ENCODE measurements at regions not wholly inside any gene's neighbourhood (a gene's known extent, or its start where the extent isn't known, plus 50 kb on each side); places are given as distances from the start of the nearest gene placed in this dataset.

DNA sequence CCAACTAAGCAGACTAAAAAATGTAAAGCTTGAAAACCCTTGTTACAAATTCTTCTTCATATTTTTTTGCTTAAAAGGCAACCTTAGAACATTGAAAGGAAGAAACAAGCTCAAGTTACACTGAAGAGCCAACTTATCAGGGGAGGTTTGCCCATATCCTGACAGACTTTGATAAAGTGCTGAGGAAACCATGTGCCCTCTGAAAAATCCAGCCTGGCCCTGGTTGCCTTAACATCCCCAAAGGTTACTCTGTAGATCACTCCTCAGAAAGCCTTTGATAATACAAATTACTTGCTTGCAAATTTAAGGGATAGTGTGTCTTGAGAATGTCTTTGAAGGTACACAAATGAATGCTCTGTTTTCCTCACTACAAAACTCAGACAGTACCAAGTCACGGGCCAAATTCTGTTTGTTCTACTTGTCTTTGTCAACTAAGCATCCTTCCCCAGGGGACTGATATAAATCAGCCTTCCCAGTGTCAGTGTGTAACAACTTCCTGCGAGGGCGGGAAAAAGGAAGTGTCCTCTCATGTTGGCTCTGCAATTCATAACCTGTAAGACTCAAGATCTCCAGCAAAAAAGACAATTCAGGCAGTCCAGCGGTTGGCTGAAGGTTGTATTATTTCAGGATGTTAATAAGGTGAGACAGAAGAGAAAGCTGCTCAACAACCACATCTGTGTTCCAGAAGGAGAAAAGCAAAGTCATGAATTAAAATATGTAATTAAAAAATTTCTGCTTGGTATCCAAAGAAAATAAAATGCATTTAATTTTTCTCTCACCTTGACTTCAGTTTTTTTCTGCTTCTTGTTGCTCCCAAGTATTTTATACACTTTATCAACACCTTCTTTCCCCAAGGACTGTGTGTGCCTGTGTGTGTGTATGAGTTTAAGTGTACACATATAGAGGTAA lies 199.9 kb downstream of the PIK3R1 start (continued):
- TF ChIP-seq, protein P1, sequence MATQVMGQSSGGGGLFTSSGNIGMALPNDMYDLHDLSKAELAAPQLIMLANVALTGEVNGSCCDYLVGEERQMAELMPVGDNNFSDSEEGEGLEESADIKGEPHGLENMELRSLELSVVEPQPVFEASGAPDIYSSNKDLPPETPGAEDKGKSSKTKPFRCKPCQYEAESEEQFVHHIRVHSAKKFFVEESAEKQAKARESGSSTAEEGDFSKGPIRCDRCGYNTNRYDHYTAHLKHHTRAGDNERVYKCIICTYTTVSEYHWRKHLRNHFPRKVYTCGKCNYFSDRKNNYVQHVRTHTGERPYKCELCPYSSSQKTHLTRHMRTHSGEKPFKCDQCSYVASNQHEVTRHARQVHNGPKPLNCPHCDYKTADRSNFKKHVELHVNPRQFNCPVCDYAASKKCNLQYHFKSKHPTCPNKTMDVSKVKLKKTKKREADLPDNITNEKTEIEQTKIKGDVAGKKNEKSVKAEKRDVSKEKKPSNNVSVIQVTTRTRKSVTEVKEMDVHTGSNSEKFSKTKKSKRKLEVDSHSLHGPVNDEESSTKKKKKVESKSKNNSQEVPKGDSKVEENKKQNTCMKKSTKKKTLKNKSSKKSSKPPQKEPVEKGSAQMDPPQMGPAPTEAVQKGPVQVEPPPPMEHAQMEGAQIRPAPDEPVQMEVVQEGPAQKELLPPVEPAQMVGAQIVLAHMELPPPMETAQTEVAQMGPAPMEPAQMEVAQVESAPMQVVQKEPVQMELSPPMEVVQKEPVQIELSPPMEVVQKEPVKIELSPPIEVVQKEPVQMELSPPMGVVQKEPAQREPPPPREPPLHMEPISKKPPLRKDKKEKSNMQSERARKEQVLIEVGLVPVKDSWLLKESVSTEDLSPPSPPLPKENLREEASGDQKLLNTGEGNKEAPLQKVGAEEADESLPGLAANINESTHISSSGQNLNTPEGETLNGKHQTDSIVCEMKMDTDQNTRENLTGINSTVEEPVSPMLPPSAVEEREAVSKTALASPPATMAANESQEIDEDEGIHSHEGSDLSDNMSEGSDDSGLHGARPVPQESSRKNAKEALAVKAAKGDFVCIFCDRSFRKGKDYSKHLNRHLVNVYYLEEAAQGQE (IDR thresholded peaks at IDR 0.05; ENCODE audit: unreplicated experiment) = no peak
- TF ChIP-seq POLR2AphosphoS5 (IDR thresholded peaks at IDR 0.05; ENCODE audit: low read depth) = no peak

DNA sequence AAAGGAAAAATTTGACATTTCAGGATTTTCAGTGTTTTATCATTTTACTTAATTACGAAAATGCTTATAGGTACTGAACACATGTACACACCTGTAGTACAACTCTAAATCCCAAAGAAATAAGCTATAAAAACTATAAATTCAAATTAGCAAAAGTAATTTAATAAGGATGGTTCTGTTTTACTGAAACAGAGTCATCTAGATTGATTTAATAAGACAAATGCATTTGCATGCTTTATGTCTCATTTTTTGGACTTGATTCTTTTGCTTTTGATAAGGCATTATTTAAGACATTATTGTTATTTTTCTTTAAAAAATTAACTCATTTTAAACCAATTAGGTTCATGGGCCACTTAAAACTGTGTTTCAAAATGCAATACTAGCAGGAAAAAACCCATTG lies 201.2 kb downstream of the PIK3R1 start:
- no peak for DNase-seq (ENCODE audit: low spot score)
- no peak overlapping the region for H3K27ac Mint-ChIP-seq
- H3K4me3 ChIP-seq = no peak overlapping the region
- H3K27ac ChIP-seq (ENCODE audit: low read depth) = no peak overlapping the region
- H3K79me2 ChIP-seq (replicated peaks; ENCODE audit: insufficient read depth) = no peaks in the 10 kb centered on the region
- H3K9me2 ChIP-seq (ENCODE audit: insufficient read depth) = peaks cover 11% of the 10 kb centered on the region
- H3K4me3 Mint-ChIP-seq = no peak overlapping the region
- no peak overlapping the region for H2AFZ ChIP-seq
- H3K36me3 Mint-ChIP-seq (ENCODE audit: low read depth) = no peaks in the 10 kb centered on the region
- no peak overlapping the region for H3K4me2 ChIP-seq
- H3K9me3 Mint-ChIP-seq = no peaks in the 10 kb centered on the region
- H3K4me1 Mint-ChIP-seq = peaks cover 8% of the 10 kb centered on the region; the same call in 2 of the 3 replicates
- H3K4me1 ChIP-seq (ENCODE audit: insufficient read depth) = no peaks in the 10 kb centered on the region
- no peak for ATAC-seq
- no peaks in the 10 kb centered on the region for H4K20me1 ChIP-seq (replicated peaks; ENCODE audit: insufficient read depth)
- no peaks in the 10 kb centered on the region for H3F3A ChIP-seq (replicated peaks; ENCODE audit: low read depth)
- peaks cover 6% of the 10 kb centered on the region for H3K27me3 Mint-ChIP-seq (ENCODE audit: insufficient read depth, low read depth, poor library complexity)
- H3K27me3 ChIP-seq (ENCODE audit: insufficient read depth) = no peaks in the 10 kb centered on the region
- H3K36me3 ChIP-seq (ENCODE audit: insufficient read depth) = no peaks in the 10 kb centered on the region
- no peak for TF ChIP-seq JUNB (IDR thresholded peaks at IDR 0.05; ENCODE audit: unreplicated experiment)
- TF ChIP-seq CREB1 (CRISPR knock-in tag; IDR thresholded peaks at IDR 0.05; ENCODE audit: low read depth) = no peak
- TF ChIP-seq ZNF114 (CRISPR knock-in tag; IDR thresholded peaks at IDR 0.05) = no peak
- TF ChIP-seq EZH2 (IDR thresholded peaks at IDR 0.05; ENCODE audit: low read depth, unreplicated experiment) = no peak
- TF ChIP-seq ZNF331 (CRISPR knock-in tag; IDR thresholded peaks at IDR 0.05; ENCODE audit: low read depth) = no peak
- TF ChIP-seq, protein P2, sequence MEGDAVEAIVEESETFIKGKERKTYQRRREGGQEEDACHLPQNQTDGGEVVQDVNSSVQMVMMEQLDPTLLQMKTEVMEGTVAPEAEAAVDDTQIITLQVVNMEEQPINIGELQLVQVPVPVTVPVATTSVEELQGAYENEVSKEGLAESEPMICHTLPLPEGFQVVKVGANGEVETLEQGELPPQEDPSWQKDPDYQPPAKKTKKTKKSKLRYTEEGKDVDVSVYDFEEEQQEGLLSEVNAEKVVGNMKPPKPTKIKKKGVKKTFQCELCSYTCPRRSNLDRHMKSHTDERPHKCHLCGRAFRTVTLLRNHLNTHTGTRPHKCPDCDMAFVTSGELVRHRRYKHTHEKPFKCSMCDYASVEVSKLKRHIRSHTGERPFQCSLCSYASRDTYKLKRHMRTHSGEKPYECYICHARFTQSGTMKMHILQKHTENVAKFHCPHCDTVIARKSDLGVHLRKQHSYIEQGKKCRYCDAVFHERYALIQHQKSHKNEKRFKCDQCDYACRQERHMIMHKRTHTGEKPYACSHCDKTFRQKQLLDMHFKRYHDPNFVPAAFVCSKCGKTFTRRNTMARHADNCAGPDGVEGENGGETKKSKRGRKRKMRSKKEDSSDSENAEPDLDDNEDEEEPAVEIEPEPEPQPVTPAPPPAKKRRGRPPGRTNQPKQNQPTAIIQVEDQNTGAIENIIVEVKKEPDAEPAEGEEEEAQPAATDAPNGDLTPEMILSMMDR (conservative IDR thresholded peaks at IDR 0.05; ENCODE audit: low read depth in 2 of 2) = no peak
- TF ChIP-seq POLR2AphosphoS5 (IDR thresholded peaks at IDR 0.05; ENCODE audit: low read depth) = no peak
- no peak for TF ChIP-seq STAT1 (IDR thresholded peaks at IDR 0.05; ENCODE audit: unreplicated experiment)
- no peak for TF ChIP-seq NANOG (IDR thresholded peaks at IDR 0.05; ENCODE audit: borderline replicate concordance)
- no peak for TF ChIP-seq EZH2phosphoT487 (IDR thresholded peaks at IDR 0.05; ENCODE audit: unreplicated experiment)
- TF ChIP-seq, protein P1 (IDR thresholded peaks at IDR 0.05; ENCODE audit: unreplicated experiment) = no peak
- TF ChIP-seq, protein P3, sequence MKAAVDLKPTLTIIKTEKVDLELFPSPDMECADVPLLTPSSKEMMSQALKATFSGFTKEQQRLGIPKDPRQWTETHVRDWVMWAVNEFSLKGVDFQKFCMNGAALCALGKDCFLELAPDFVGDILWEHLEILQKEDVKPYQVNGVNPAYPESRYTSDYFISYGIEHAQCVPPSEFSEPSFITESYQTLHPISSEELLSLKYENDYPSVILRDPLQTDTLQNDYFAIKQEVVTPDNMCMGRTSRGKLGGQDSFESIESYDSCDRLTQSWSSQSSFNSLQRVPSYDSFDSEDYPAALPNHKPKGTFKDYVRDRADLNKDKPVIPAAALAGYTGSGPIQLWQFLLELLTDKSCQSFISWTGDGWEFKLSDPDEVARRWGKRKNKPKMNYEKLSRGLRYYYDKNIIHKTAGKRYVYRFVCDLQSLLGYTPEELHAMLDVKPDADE (IDR thresholded peaks at IDR 0.05) = no peak

All from GM23338 (cell line).